ENCODE measurements at regions not wholly inside any gene's neighbourhood (a gene's known extent, or its start where the extent isn't known, plus 50 kb on each side); places are given as distances from the start of the nearest gene placed in this dataset.

- Histone ChIP-seq H3K9me3 (no peaks in the 10 kb centered on the region), H3K27me3 (peaks cover 0 to 37% of the 10 kb centered on the region in 2 donors), H3K4me1 (no peaks in the 10 kb centered on the region), H3K27ac (no peak overlapping the region), H3K4me3 (no peak overlapping the region), H3K36me3 (no peaks in the 10 kb centered on the region)
- no peak for TF ChIP-seq CTCF (IDR thresholded peaks at IDR 0.05)
- ATAC-seq (no peak), DNase-seq (no peak)
- intact Hi-C loops (cut with DNase I) = no loop called here
Measured at GRCh38 chr2:867296-867695, 83.4 kb upstream of the SNTG2 start.

- no peak for TF ChIP-seq CTCF (IDR thresholded peaks at IDR 0.05)
Measured at GRCh38 chr2:866887-867286, 83.8 kb upstream of the SNTG2 start.

GRCh38 chr2:866009-866680, 84.5 kb upstream of the SNTG2 start:
- ATAC-seq = no peak
- peaks cover 0 to 36% of the 10 kb centered on the region in 2 donors for H3K27me3 ChIP-seq
- no peaks in the 10 kb centered on the region for H3K4me1 ChIP-seq
- no peaks in the 10 kb centered on the region for H3K36me3 ChIP-seq
- TF ChIP-seq CTCF (IDR thresholded peaks at IDR 0.05) = no peak
- no peak overlapping the region for H3K27ac ChIP-seq
- intact Hi-C loops (cut with DNase I) = no loop called here
- no peaks in the 10 kb centered on the region for H3K9me3 ChIP-seq
- H3K4me3 ChIP-seq = no peak overlapping the region
- peak in 1 of 4 donors; percentile 26 for DNase-seq

More at GRCh38 chr2:866887-867286, 83.8 kb upstream of the SNTG2 start:
- H3K9me3 ChIP-seq = no peaks in the 10 kb centered on the region
- H3K4me1 ChIP-seq = no peaks in the 10 kb centered on the region
- H3K4me3 ChIP-seq = no peak overlapping the region
- peaks cover 0 to 37% of the 10 kb centered on the region in 2 donors for H3K27me3 ChIP-seq
- no peak overlapping the region for H3K27ac ChIP-seq
- ATAC-seq = no peak
- intact Hi-C loops (cut with DNase I) = no loop called here
- H3K36me3 ChIP-seq = no peaks in the 10 kb centered on the region
- DNase-seq = no peak

- H3K9me3 ChIP-seq = no peaks in the 10 kb centered on the region
- H3K4me1 ChIP-seq = no peaks in the 10 kb centered on the region
- no peak overlapping the region for H3K27ac ChIP-seq
- DNase-seq (no peak), ATAC-seq (no peak)
- intact Hi-C loops (cut with DNase I) = no loop called here
- no peak overlapping the region for H3K4me3 ChIP-seq
- no peaks in the 10 kb centered on the region for H3K36me3 ChIP-seq
- H3K27me3 ChIP-seq = peaks cover 0 to 21% of the 10 kb centered on the region in 2 donors
- TF ChIP-seq CTCF (IDR thresholded peaks at IDR 0.05) = no peak
Measured at GRCh38 chr2:864501-865106, 86.0 kb upstream of the SNTG2 start.

- intact Hi-C loops (cut with DNase I) = no loop called here
Measured at GRCh38 chr2:863732-864450, 86.8 kb upstream of the SNTG2 start.

More at GRCh38 chr2:863732-864450, 86.8 kb upstream of the SNTG2 start:
- ATAC-seq = no peak
- peaks cover 0 to 16% of the 10 kb centered on the region in 2 donors for H3K27me3 ChIP-seq
- TF ChIP-seq CTCF (IDR thresholded peaks at IDR 0.05) = no peak
- H3K9me3 ChIP-seq = no peaks in the 10 kb centered on the region
- no peak for DNase-seq
- H3K4me3 ChIP-seq = no peak overlapping the region
- H3K27ac ChIP-seq = no peak overlapping the region
- no peaks in the 10 kb centered on the region for H3K36me3 ChIP-seq
- no peaks in the 10 kb centered on the region for H3K4me1 ChIP-seq

All from left lung (tissue), 4 donors.